Lower leg skin (tissue), 3 donors: ENCODE measurements at regions not wholly inside any gene's neighbourhood (a gene's known extent, or its start where the extent isn't known, plus 50 kb on each side); places are given as distances from the start of the nearest gene placed in this dataset.

Experiments used
- POLR2A ChIP-seq, 2 donors: fragments of 450-650 bp; IDR thresholded peaks; one replicate each; pipeline ENCODE4 v1.6.1; 2016 to 2017; ENCODE audit warnings: antibody characterized with exemption in 2 of 2, mild to moderate bottlenecking in 1 of 2, moderate library complexity in 1 of 2
- TF ChIP-seq, protein P1 (sequence below), 3 donors: fragments of 450-650 bp; IDR thresholded peaks; one replicate each; pipeline ENCODE4 v1.5.1; 2016; ENCODE audit warnings: antibody characterized with exemption in 3 of 3, mild to moderate bottlenecking in 3 of 3, moderate library complexity in 2 of 3

DNA sequence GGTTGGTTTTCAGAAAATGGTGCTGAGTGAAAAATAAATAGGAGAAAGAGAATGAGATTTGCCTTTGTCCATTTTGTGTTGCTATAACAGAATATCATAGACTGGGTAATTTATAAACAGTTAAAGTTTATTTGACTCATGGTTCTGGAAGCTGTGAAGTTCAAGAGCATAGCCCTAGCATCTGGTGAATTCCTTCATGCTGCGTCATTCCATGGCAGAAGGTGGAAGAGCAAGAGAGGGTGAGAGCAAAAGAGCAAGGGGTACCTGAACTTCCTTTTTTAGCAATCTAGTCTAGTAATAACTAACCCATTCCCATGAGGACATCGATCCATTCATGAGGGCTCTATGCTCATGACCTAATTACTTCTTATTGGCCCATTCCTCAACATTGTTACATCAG is 209.1 kb upstream of the ZP4 start:
- no peak for TF ChIP-seq POLR2A (IDR thresholded peaks at IDR 0.05)
- TF ChIP-seq, protein P1, sequence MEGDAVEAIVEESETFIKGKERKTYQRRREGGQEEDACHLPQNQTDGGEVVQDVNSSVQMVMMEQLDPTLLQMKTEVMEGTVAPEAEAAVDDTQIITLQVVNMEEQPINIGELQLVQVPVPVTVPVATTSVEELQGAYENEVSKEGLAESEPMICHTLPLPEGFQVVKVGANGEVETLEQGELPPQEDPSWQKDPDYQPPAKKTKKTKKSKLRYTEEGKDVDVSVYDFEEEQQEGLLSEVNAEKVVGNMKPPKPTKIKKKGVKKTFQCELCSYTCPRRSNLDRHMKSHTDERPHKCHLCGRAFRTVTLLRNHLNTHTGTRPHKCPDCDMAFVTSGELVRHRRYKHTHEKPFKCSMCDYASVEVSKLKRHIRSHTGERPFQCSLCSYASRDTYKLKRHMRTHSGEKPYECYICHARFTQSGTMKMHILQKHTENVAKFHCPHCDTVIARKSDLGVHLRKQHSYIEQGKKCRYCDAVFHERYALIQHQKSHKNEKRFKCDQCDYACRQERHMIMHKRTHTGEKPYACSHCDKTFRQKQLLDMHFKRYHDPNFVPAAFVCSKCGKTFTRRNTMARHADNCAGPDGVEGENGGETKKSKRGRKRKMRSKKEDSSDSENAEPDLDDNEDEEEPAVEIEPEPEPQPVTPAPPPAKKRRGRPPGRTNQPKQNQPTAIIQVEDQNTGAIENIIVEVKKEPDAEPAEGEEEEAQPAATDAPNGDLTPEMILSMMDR (IDR thresholded peaks at IDR 0.05) = no peak
